Sigmoid colon (tissue), 4 donors: ENCODE measurements at regions not wholly inside any gene's neighbourhood (a gene's known extent, or its start where the extent isn't known, plus 50 kb on each side); places are given as distances from the start of the nearest gene placed in this dataset.

ENCODE experiments used
- EP300 ChIP-seq, 4 donors: sonication (generic); formaldehyde crosslinking; IDR thresholded peaks; one replicate each; pipeline ENCODE4 v1.6.1; 2017; ENCODE audit warnings: antibody characterized with exemption in 4 of 4
- POLR2A ChIP-seq, 2 donors: fragments of 450-650 bp; IDR thresholded peaks; one replicate each; pipeline ENCODE4 v1.6.1; 2016; ENCODE audit warnings: antibody characterized with exemption in 2 of 2, mild to moderate bottlenecking in 2 of 2, moderate library complexity in 2 of 2
- POLR2AphosphoS5 ChIP-seq, 4 donors: sonication (generic); formaldehyde crosslinking; IDR thresholded peaks; one replicate each; pipeline ENCODE4 v1.6.1; 2017; ENCODE audit warnings: antibody characterized with exemption in 4 of 4
- TF ChIP-seq, protein P1 (sequence below), 4 experiments: fragments of 450-650 bp in 3 of 4; fragments of 200-600 bp in 1 of 4; IDR thresholded peaks; one replicate each; pipeline ENCODE4 v1.5.1; 2016 to 2019; ENCODE audit warnings: antibody characterized with exemption in 4 of 4, mild to moderate bottlenecking in 3 of 4, moderate library complexity in 2 of 4

DNA sequence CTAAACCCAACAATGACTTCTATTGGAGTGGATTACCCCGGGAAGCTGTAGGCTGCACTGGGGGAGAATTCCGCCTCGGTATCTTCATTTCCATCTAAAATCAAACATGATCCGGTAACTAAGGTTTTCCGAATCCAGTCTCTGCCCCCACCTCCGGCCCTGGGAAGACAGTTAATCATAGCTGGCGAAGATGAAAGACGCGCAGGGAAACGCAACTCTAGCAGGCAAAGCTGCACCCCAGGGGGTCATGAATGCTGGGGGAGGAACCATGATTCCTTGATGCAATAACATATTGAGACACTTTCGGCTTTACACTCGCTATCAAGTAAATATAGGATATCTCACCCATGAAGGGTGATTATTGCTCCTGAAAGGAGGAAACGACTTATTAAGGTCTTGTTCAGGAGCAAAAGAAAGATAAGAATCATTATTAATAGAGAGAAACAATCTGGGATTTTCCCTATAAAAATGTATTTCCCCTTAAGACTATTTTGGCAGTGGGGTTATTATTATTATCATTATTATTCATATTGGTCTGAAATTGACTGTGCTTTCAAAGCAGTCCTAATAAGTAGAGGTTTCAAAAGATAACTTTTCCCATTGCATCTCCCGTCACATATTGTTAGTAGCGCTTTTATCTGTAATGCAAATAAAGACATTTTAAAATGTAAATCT, 614.9 kb downstream of the VRK1 start:
- TF ChIP-seq, protein P1, sequence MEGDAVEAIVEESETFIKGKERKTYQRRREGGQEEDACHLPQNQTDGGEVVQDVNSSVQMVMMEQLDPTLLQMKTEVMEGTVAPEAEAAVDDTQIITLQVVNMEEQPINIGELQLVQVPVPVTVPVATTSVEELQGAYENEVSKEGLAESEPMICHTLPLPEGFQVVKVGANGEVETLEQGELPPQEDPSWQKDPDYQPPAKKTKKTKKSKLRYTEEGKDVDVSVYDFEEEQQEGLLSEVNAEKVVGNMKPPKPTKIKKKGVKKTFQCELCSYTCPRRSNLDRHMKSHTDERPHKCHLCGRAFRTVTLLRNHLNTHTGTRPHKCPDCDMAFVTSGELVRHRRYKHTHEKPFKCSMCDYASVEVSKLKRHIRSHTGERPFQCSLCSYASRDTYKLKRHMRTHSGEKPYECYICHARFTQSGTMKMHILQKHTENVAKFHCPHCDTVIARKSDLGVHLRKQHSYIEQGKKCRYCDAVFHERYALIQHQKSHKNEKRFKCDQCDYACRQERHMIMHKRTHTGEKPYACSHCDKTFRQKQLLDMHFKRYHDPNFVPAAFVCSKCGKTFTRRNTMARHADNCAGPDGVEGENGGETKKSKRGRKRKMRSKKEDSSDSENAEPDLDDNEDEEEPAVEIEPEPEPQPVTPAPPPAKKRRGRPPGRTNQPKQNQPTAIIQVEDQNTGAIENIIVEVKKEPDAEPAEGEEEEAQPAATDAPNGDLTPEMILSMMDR (IDR thresholded peaks at IDR 0.05): no peak
- TF ChIP-seq POLR2A (IDR thresholded peaks at IDR 0.05) (no peak), EP300 (IDR thresholded peaks at IDR 0.05) (no peak), POLR2AphosphoS5 (IDR thresholded peaks at IDR 0.05) (no peak)
